ENCODE measurements at regions not wholly inside any gene's neighbourhood (a gene's known extent, or its start where the extent isn't known, plus 50 kb on each side); places are given as distances from the start of the nearest gene placed in this dataset.

DNA sequence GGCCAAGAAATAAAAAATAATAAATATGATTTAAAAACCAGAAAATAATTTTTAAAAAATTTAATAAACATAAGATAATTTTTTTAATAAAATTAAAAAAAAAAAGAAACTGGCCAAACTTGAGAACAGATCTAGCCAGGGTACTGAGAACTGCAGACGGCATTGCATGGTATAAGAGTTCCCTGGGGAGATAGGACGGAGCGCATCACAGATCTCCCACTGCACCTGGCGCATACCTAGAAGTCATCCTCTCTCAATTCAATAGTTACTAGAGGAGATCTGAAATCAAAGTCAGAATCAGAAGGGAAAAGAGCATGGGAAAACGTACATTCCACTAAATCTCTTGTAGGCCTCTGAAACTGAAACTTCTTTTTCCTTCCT lies 58.9 kb upstream of the BCL2L14 start:
- no peak overlapping the region for H2AFZ ChIP-seq (ENCODE audit: low read length)
- no peaks in the 10 kb centered on the region for H3F3A ChIP-seq (ENCODE audit: insufficient read depth, low read length)
- H3K4me3 ChIP-seq (ENCODE audit: low read depth, low read length, poor library complexity, severe bottlenecking): no peak overlapping the region
- no peaks in the 10 kb centered on the region for H3K79me2 ChIP-seq (ENCODE audit: insufficient read depth, low read length)
- no peaks in the 10 kb centered on the region for H3K36me3 ChIP-seq (ENCODE audit: insufficient read depth, low read length)
- H3K27me3 ChIP-seq (ENCODE audit: insufficient read depth, low read length): no peaks in the 10 kb centered on the region
- TF ChIP-seq, protein P1, sequence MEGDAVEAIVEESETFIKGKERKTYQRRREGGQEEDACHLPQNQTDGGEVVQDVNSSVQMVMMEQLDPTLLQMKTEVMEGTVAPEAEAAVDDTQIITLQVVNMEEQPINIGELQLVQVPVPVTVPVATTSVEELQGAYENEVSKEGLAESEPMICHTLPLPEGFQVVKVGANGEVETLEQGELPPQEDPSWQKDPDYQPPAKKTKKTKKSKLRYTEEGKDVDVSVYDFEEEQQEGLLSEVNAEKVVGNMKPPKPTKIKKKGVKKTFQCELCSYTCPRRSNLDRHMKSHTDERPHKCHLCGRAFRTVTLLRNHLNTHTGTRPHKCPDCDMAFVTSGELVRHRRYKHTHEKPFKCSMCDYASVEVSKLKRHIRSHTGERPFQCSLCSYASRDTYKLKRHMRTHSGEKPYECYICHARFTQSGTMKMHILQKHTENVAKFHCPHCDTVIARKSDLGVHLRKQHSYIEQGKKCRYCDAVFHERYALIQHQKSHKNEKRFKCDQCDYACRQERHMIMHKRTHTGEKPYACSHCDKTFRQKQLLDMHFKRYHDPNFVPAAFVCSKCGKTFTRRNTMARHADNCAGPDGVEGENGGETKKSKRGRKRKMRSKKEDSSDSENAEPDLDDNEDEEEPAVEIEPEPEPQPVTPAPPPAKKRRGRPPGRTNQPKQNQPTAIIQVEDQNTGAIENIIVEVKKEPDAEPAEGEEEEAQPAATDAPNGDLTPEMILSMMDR (IDR thresholded peaks at IDR 0.05; ENCODE audit: low read length): no peak
- no peak for TF ChIP-seq EZH2 (IDR thresholded peaks at IDR 0.05; ENCODE audit: borderline replicate concordance, low read length)
- H3K9me3 ChIP-seq (ENCODE audit: low read length): no peaks in the 10 kb centered on the region
- peak overlapping the region; percentile 39; the same call in 1 of the 2 replicates for H3K4me2 ChIP-seq (ENCODE audit: low read length)
- no peaks in the 10 kb centered on the region for H4K20me1 ChIP-seq (ENCODE audit: insufficient read depth, low read length)
- peak overlapping the region; percentile 96 for H3K27ac ChIP-seq (ENCODE audit: low read depth, low read length, poor library complexity, severe bottlenecking)
- peak overlapping the region; percentile 58; the same call in 1 of the 2 replicates for H3K9ac ChIP-seq (ENCODE audit: low read length)
- H3K4me1 ChIP-seq (ENCODE audit: insufficient read depth, low read length, severe bottlenecking): peaks cover 78% of the 10 kb centered on the region
- H3K9me2 ChIP-seq (ENCODE audit: low read depth, low read length): no peaks in the 10 kb centered on the region

DNA sequence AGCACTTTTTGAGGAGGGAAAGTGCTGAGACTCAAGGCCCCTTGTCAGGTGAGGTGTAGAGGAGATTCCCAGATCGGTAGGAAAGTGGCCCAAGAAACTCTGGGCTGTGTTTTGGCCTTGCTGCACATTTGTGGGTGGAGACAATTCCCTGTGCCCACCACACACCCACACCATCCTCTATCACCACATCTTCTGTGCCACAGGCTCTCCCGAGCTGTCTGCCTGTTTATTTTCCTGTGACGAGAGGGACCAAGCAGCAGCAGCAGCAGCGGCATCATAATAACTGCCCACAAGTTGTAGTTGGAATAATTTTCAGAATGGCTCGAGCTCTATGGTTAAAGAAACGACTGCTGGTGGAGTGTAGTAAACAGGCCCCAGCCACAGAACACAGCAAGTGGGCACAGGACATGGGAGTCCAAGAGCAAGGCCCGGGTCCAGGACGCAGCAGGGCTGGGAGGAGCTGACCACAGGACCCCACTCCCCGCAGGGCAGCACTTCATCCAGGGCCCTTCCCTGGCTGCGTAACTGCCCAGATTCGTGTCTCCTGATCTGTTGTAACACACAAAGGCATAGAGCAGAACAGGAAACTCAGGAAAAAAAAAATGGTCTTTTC lies 55.6 kb upstream of the BCL2L14 start:
- no peaks in the 10 kb centered on the region for H3K27me3 ChIP-seq (ENCODE audit: insufficient read depth, low read length)
- H3K4me2 ChIP-seq (ENCODE audit: low read length): no peak overlapping the region
- peaks cover 66% of the 10 kb centered on the region for H3K4me1 ChIP-seq (ENCODE audit: insufficient read depth, low read length, severe bottlenecking)
- TF ChIP-seq, protein P1 (IDR thresholded peaks at IDR 0.05; ENCODE audit: low read length): no peak
- no peak for TF ChIP-seq EZH2 (IDR thresholded peaks at IDR 0.05; ENCODE audit: borderline replicate concordance, low read length)
- H3K9ac ChIP-seq (ENCODE audit: low read length): no peak overlapping the region; the same call in 1 of the 2 replicates
- H3K36me3 ChIP-seq (ENCODE audit: insufficient read depth, low read length): no peaks in the 10 kb centered on the region
- no peaks in the 10 kb centered on the region for H3K9me2 ChIP-seq (ENCODE audit: low read depth, low read length)
- H3K27ac ChIP-seq (ENCODE audit: low read depth, low read length, poor library complexity, severe bottlenecking): peak overlapping the region; percentile 58
- H3F3A ChIP-seq (ENCODE audit: insufficient read depth, low read length): no peaks in the 10 kb centered on the region
- H2AFZ ChIP-seq (ENCODE audit: low read length): no peak overlapping the region
- no peak overlapping the region for H3K4me3 ChIP-seq (ENCODE audit: low read depth, low read length, poor library complexity, severe bottlenecking)
- H3K9me3 ChIP-seq (ENCODE audit: low read length): no peaks in the 10 kb centered on the region
- H3K79me2 ChIP-seq (ENCODE audit: insufficient read depth, low read length): no peaks in the 10 kb centered on the region
- no peaks in the 10 kb centered on the region for H4K20me1 ChIP-seq (ENCODE audit: insufficient read depth, low read length)

DNA sequence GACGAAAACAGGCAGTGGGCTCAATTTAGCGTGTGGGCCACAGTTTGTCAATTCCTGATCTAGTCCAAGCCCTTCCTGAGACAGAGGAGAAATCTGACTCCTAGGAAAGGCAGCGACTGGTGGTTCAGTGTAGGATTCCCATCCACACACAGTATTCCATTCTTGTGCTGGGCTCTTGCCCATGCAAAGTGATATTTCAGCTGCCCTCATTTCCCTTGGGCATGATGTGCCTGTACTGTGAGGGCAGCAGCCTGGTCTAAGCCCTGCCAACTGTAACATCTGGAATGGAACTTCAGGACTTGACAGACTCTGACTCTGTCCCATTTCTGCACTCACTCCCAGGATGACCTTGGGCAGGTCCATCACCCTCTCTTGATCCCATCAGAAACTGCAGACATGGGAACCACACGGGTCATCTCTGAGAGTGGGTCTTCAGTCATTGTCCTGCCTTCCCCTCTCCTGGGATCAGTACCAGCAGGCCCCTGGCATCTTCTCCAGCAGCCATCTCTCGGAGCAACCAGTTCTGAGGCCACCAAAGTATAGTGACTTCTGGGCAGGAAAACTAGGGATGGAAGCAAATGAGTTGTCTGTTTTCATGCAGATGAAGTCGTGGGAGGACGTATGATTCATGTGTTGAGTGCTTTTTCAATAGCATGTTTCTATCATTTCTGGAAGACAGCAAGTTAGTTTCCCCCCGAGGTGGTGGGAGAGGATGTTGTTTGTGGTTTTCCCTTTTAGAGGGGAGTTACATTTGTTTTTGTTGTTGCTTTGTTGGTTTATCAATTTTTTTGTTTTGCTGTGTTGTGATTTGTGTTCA lies 54.2 kb upstream of the BCL2L14 start:
- no peaks in the 10 kb centered on the region for H3K9me3 ChIP-seq (ENCODE audit: low read length)
- H3K4me2 ChIP-seq (ENCODE audit: low read length): no peak overlapping the region
- peak overlapping the region; percentile 58 for H3K27ac ChIP-seq (ENCODE audit: low read depth, low read length, poor library complexity, severe bottlenecking)
- H3K27me3 ChIP-seq (ENCODE audit: insufficient read depth, low read length): no peaks in the 10 kb centered on the region
- H3K36me3 ChIP-seq (ENCODE audit: insufficient read depth, low read length): no peaks in the 10 kb centered on the region
- no peaks in the 10 kb centered on the region for H3F3A ChIP-seq (ENCODE audit: insufficient read depth, low read length)
- TF ChIP-seq EZH2 (IDR thresholded peaks at IDR 0.05; ENCODE audit: borderline replicate concordance, low read length): no peak
- TF ChIP-seq, protein P1 (IDR thresholded peaks at IDR 0.05; ENCODE audit: low read length): no peak
- H3K9ac ChIP-seq (ENCODE audit: low read length): peak overlapping the region; percentile 8; the same call in 1 of the 2 replicates
- H3K4me1 ChIP-seq (ENCODE audit: insufficient read depth, low read length, severe bottlenecking): peaks cover 66% of the 10 kb centered on the region
- H2AFZ ChIP-seq (ENCODE audit: low read length): no peak overlapping the region
- H4K20me1 ChIP-seq (ENCODE audit: insufficient read depth, low read length): no peaks in the 10 kb centered on the region
- no peak overlapping the region for H3K4me3 ChIP-seq (ENCODE audit: low read depth, low read length, poor library complexity, severe bottlenecking)
- no peaks in the 10 kb centered on the region for H3K9me2 ChIP-seq (ENCODE audit: low read depth, low read length)
- no peaks in the 10 kb centered on the region for H3K79me2 ChIP-seq (ENCODE audit: insufficient read depth, low read length)
